ENCODE measurements at regions not wholly inside any gene's neighbourhood (a gene's known extent, or its start where the extent isn't known, plus 50 kb on each side); places are given as distances from the start of the nearest gene placed in this dataset.
"Not testable (repeated sequence)": the region's sequence is repeated elsewhere in the genome, so short reads cannot be mapped to it uniquely, and the experiment has no call there.

DNA sequence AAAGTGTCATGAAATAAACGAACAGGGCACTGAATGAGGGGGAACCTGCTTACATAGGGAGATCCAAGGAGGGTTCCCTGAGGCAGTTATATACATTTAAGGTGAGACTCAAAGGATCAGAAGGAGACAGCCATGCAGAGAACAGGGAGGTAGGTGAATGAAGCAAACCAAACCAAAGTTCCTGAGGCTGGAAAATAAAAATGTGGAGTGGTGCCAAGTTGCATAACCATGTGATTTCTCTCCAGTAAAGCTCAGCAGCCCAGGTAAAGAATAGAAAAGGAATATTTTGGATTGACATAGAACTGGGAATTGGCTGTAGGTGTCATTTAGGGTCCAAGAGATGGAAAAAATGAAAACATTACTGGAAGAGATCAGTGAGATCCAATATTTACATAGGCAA lies 110.7 kb downstream of the CAAP1 start (continued):
- TF ChIP-seq MXD4 (CRISPR knock-in tag; IDR thresholded peaks at IDR 0.05; ENCODE audit: borderline replicate concordance) (no peak), ZBTB21 (CRISPR knock-in tag; IDR thresholded peaks at IDR 0.05; ENCODE audit: borderline replicate concordance) (no peak), ZNF232 (CRISPR knock-in tag; IDR thresholded peaks at IDR 0.05) (no peak), ZMAT4 (CRISPR knock-in tag; IDR thresholded peaks at IDR 0.05) (no peak), FOXP1 (CRISPR knock-in tag; IDR thresholded peaks at IDR 0.05; ENCODE audit: borderline replicate concordance) (no peak)
- TF ChIP-seq, protein P1, sequence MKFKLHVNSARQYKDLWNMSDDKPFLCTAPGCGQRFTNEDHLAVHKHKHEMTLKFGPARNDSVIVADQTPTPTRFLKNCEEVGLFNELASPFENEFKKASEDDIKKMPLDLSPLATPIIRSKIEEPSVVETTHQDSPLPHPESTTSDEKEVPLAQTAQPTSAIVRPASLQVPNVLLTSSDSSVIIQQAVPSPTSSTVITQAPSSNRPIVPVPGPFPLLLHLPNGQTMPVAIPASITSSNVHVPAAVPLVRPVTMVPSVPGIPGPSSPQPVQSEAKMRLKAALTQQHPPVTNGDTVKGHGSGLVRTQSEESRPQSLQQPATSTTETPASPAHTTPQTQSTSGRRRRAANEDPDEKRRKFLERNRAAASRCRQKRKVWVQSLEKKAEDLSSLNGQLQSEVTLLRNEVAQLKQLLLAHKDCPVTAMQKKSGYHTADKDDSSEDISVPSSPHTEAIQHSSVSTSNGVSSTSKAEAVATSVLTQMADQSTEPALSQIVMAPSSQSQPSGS (CRISPR knock-in tag; IDR thresholded peaks at IDR 0.05; ENCODE audit: borderline replicate concordance, low read depth): no peak
- TF ChIP-seq, protein P2, sequence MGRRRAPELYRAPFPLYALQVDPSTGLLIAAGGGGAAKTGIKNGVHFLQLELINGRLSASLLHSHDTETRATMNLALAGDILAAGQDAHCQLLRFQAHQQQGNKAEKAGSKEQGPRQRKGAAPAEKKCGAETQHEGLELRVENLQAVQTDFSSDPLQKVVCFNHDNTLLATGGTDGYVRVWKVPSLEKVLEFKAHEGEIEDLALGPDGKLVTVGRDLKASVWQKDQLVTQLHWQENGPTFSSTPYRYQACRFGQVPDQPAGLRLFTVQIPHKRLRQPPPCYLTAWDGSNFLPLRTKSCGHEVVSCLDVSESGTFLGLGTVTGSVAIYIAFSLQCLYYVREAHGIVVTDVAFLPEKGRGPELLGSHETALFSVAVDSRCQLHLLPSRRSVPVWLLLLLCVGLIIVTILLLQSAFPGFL (CRISPR knock-in tag; IDR thresholded peaks at IDR 0.05; ENCODE audit: borderline replicate concordance): no peak
- TF ChIP-seq, protein P3, sequence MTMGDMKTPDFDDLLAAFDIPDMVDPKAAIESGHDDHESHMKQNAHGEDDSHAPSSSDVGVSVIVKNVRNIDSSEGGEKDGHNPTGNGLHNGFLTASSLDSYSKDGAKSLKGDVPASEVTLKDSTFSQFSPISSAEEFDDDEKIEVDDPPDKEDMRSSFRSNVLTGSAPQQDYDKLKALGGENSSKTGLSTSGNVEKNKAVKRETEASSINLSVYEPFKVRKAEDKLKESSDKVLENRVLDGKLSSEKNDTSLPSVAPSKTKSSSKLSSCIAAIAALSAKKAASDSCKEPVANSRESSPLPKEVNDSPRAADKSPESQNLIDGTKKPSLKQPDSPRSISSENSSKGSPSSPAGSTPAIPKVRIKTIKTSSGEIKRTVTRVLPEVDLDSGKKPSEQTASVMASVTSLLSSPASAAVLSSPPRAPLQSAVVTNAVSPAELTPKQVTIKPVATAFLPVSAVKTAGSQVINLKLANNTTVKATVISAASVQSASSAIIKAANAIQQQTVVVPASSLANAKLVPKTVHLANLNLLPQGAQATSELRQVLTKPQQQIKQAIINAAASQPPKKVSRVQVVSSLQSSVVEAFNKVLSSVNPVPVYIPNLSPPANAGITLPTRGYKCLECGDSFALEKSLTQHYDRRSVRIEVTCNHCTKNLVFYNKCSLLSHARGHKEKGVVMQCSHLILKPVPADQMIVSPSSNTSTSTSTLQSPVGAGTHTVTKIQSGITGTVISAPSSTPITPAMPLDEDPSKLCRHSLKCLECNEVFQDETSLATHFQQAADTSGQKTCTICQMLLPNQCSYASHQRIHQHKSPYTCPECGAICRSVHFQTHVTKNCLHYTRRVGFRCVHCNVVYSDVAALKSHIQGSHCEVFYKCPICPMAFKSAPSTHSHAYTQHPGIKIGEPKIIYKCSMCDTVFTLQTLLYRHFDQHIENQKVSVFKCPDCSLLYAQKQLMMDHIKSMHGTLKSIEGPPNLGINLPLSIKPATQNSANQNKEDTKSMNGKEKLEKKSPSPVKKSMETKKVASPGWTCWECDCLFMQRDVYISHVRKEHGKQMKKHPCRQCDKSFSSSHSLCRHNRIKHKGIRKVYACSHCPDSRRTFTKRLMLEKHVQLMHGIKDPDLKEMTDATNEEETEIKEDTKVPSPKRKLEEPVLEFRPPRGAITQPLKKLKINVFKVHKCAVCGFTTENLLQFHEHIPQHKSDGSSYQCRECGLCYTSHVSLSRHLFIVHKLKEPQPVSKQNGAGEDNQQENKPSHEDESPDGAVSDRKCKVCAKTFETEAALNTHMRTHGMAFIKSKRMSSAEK (CRISPR knock-in tag; IDR thresholded peaks at IDR 0.05; ENCODE audit: borderline replicate concordance): no peak

GRCh38 chr9:26780307-26780706 lies 112.3 kb downstream of the CAAP1 start:
- peaks cover 12% of the 10 kb centered on the region for H3K4me1 Mint-ChIP-seq
- H3K27ac Mint-ChIP-seq; H3K36me3 Mint-ChIP-seq; H3K4me3 Mint-ChIP-seq; ATAC-seq; H3K27me3 Mint-ChIP-seq (ENCODE audit: low read depth); CTCF ChIA-PET; DNase-seq (ENCODE audit: low spot score); POLR2A ChIA-PET; H3K9me3 Mint-ChIP-seq: not testable (repeated sequence)

DNA sequence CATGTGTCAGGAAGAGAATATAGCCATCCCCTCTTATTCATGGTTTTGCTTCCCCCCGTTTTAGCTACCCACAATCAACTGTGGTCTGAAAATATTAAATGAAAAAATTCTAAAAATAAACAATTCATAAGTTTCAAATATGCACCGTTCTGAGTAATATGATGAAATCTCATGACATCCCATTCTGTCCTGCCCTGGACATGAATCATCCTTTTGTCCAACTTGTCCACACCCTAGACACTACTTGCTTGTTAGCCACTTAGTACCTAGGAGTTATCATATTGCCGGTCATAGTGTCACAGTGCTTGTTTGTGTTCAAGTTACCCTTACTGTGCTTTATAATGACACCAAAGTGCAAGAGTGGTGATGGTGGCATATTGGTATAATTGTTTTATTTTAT lies 113.5 kb downstream of the CAAP1 start:
- H3K4me3 Mint-ChIP-seq: no peak overlapping the region
- ATAC-seq: no peak
- no peak for DNase-seq (ENCODE audit: low spot score)
- H3K36me3 Mint-ChIP-seq: peaks cover 3% of the 10 kb centered on the region; the same call in 1 of the 2 replicates
- peaks cover 8% of the 10 kb centered on the region for H3K9me3 Mint-ChIP-seq
- TF ChIP-seq ZNF281 (CRISPR knock-in tag; IDR thresholded peaks at IDR 0.05) (no peak), CREM (CRISPR knock-in tag; IDR thresholded peaks at IDR 0.05) (no peak), ELF4 (CRISPR knock-in tag; IDR thresholded peaks at IDR 0.05; ENCODE audit: low read depth) (no peak), NR1H2 (CRISPR knock-in tag; IDR thresholded peaks at IDR 0.05) (no peak), RORB (CRISPR knock-in tag; IDR thresholded peaks at IDR 0.05) (no peak)
- H3K27ac Mint-ChIP-seq: no peak overlapping the region
- CTCF ChIA-PET: no interaction called here
- no peaks in the 10 kb centered on the region for H3K27me3 Mint-ChIP-seq (ENCODE audit: low read depth)
- POLR2A ChIA-PET: no interaction called here
- peaks cover 9% of the 10 kb centered on the region for H3K4me1 Mint-ChIP-seq
